Smooth muscle cell (in vitro differentiated cells): ENCODE measurements at regions not wholly inside any gene's neighbourhood (a gene's known extent, or its start where the extent isn't known, plus 50 kb on each side); places are given as distances from the start of the nearest gene placed in this dataset.

Source experiments
- DNase-seq: peaks from one replicate; lab custom pipeline; 2025; ENCODE audit not compliant: unreplicated experiment; lab: John Stamatoyannopoulos, UW
- H2AFZ ChIP-seq: fragments of 200-600 bp; sonication (generic); 2 replicates; pipeline ENCODE4 v1.6.0; 2016; ENCODE audit warnings: antibody characterized with exemption, low read depth, mild to moderate bottlenecking
- H3F3A ChIP-seq: fragments of 200-600 bp; sonication (generic); 2 replicates; pipeline ENCODE4 v1.6.0; 2017; ENCODE audit warnings: antibody characterized with exemption, low read depth
- H3K27ac ChIP-seq: fragments of 200-600 bp; sonication (generic); 2 replicates; pipeline ENCODE4 v1.5.1; 2016; ENCODE audit warnings: low read depth, mild to moderate bottlenecking
- H3K27me3 ChIP-seq: fragments of 200-600 bp; sonication (generic); 2 replicates; pipeline ENCODE4 v1.6.1; 2016; ENCODE audit warnings: low read depth, mild to moderate bottlenecking
- H3K36me3 ChIP-seq: fragments of 200-600 bp; sonication (generic); 2 replicates; pipeline ENCODE4 v1.5.1; 2016; ENCODE audit warnings: low read depth
- H3K4me1 ChIP-seq: fragments of 200-600 bp; sonication (generic); 2 replicates; pipeline ENCODE4 v1.5.1; 2016; ENCODE audit warnings: low read depth
- H3K4me2 ChIP-seq: fragments of 200-600 bp; sonication (generic); 2 replicates; pipeline ENCODE4 v1.6.0; 2016; ENCODE audit warnings: mild to moderate bottlenecking
- H3K4me3 ChIP-seq: fragments of 200-600 bp; sonication (generic); 2 replicates; pipeline ENCODE4 v1.5.1; 2016; ENCODE audit warnings: mild to moderate bottlenecking
- H3K79me2 ChIP-seq: fragments of 200-600 bp; sonication (generic); 2 replicates; pipeline ENCODE4 v1.6.0; 2016; ENCODE audit warnings: low read depth, mild to moderate bottlenecking
- H3K9ac ChIP-seq: fragments of 200-600 bp; sonication (generic); 2 replicates; pipeline ENCODE4 v1.6.0; 2016; ENCODE audit warnings: low read depth
- H3K9me3 ChIP-seq: fragments of 200-600 bp; sonication (generic); replicated peaks from 2 replicates; pipeline ENCODE4 v1.5.1; 2016; ENCODE audit warnings: low read depth
- H4K20me1 ChIP-seq: fragments of 200-600 bp; sonication (generic); 2 replicates; pipeline ENCODE4 v1.6.0; 2016; ENCODE audit warnings: low read depth
- WGBS: methylation state at CpG from one replicate; pipeline ENCODE4 v1.1.7; 2016; ENCODE audit warnings: low lambda C conversion rate; 5-methylcytosine and 5-hydroxymethylcytosine counted together
- TF ChIP-seq, protein P1 (sequence below): fragments of 200-600 bp; sonication (generic); IDR thresholded peaks from 2 replicates; pipeline ENCODE4 v1.5.1; 2017; ENCODE audit warnings: borderline replicate concordance, mild to moderate bottlenecking, antibody characterized with exemption; ENCODE audit not compliant: insufficient read depth, poor library complexity, severe bottlenecking

DNA sequence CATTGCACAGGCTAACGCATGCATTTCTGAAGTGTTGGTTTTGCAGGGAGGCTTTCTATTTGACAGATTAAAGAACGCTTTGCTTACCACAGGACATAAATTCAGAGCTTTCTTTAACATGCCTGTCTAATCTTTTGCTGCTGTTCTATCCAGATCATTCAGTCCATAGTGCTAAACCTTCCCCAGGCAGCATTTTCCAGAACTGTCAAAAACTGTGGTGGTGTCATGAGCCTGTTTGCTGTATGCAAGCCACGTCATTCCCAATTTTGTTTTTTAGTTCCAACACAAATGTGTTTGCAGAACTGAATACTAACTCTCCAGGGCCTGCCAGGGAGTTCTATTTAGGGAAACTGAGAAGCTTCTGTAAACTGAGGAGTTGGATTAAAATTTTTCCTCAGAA, 390.5 kb upstream of the LYPLAL1 start:
- no peaks in the 10 kb centered on the region for H3K4me1 ChIP-seq
- WGBS = 29% methylated on average over 3 of the region's 3 CpGs
- H3K36me3 ChIP-seq = no peaks in the 10 kb centered on the region
- H3K4me3 ChIP-seq = no peak overlapping the region
- no peak overlapping the region for H2AFZ ChIP-seq
- H3K27ac ChIP-seq = no peak overlapping the region
- H3K79me2 ChIP-seq = no peaks in the 10 kb centered on the region
- DNase-seq = no peak
- no peaks in the 10 kb centered on the region for H3K9me3 ChIP-seq
- TF ChIP-seq, protein P1, sequence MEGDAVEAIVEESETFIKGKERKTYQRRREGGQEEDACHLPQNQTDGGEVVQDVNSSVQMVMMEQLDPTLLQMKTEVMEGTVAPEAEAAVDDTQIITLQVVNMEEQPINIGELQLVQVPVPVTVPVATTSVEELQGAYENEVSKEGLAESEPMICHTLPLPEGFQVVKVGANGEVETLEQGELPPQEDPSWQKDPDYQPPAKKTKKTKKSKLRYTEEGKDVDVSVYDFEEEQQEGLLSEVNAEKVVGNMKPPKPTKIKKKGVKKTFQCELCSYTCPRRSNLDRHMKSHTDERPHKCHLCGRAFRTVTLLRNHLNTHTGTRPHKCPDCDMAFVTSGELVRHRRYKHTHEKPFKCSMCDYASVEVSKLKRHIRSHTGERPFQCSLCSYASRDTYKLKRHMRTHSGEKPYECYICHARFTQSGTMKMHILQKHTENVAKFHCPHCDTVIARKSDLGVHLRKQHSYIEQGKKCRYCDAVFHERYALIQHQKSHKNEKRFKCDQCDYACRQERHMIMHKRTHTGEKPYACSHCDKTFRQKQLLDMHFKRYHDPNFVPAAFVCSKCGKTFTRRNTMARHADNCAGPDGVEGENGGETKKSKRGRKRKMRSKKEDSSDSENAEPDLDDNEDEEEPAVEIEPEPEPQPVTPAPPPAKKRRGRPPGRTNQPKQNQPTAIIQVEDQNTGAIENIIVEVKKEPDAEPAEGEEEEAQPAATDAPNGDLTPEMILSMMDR = no peak
- no peak overlapping the region for H3K9ac ChIP-seq
- no peak overlapping the region for H3K4me2 ChIP-seq
- no peaks in the 10 kb centered on the region for H3F3A ChIP-seq
- no peaks in the 10 kb centered on the region for H3K27me3 ChIP-seq
- no peaks in the 10 kb centered on the region for H4K20me1 ChIP-seq

DNA sequence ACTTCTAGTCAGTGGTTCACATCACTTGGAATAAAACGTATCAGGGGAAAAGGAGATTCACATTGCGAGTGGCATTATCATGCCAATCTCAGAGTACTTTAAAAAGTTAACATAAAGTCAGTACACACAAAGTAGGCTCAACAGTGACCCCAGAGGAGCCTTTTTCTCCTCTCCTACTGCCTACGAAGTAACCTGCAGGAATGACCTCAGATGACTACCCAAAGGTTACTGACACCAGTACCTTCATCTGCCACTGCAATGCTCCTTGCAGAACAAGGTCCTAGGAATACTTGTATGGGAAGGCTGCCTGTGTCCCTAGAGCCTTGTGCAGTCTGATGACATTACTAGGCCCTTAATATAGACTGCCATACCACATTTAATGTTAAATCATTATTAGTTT, 389.8 kb upstream of the LYPLAL1 start:
- DNase-seq = no peak
- no peaks in the 10 kb centered on the region for H3F3A ChIP-seq
- no peak overlapping the region for H3K27ac ChIP-seq
- TF ChIP-seq, protein P1 = no peak
- no peak overlapping the region for H3K4me2 ChIP-seq
- H3K4me3 ChIP-seq = no peak overlapping the region
- H3K27me3 ChIP-seq = no peaks in the 10 kb centered on the region
- no peak overlapping the region for H2AFZ ChIP-seq
- H3K9me3 ChIP-seq = no peaks in the 10 kb centered on the region
- no peaks in the 10 kb centered on the region for H3K79me2 ChIP-seq
- H3K9ac ChIP-seq = no peak overlapping the region
- H3K36me3 ChIP-seq = no peaks in the 10 kb centered on the region
- no peaks in the 10 kb centered on the region for H3K4me1 ChIP-seq
- 64% methylated on average over 3 of the region's 3 CpGs for WGBS
- no peaks in the 10 kb centered on the region for H4K20me1 ChIP-seq

DNA sequence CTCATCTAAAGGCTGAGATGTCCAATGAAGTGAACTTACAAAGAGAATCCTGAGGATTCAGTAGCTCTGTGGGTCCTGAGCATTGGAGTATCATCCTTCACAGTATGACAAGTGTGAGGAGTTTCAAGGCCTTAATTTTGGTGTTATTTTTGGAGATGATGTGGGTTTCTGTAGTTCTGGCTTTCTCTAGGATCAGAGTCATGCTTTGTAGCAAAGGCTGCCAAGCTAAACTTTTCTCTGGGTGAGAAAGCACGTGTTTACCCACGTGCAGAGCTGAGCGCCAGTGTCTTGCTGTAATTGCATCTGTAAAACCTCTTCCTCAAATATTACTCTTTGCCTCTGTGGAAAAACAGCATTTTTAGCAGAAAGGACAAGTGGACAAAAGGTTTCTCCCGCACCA, 387.8 kb upstream of the LYPLAL1 start:
- no peaks in the 10 kb centered on the region for H3K4me1 ChIP-seq
- H3K27ac ChIP-seq = no peak overlapping the region
- H3F3A ChIP-seq = no peaks in the 10 kb centered on the region
- H4K20me1 ChIP-seq = no peaks in the 10 kb centered on the region
- TF ChIP-seq, protein P1 = no peak
- no peak for DNase-seq
- H3K4me2 ChIP-seq = no peak overlapping the region
- H2AFZ ChIP-seq = no peak overlapping the region
- WGBS = 86% methylated on average over 4 of the region's 4 CpGs
- H3K4me3 ChIP-seq = no peak overlapping the region
- H3K36me3 ChIP-seq = no peaks in the 10 kb centered on the region
- H3K9ac ChIP-seq = no peak overlapping the region
- H3K27me3 ChIP-seq = no peaks in the 10 kb centered on the region
- H3K9me3 ChIP-seq = no peaks in the 10 kb centered on the region
- H3K79me2 ChIP-seq = no peaks in the 10 kb centered on the region

DNA sequence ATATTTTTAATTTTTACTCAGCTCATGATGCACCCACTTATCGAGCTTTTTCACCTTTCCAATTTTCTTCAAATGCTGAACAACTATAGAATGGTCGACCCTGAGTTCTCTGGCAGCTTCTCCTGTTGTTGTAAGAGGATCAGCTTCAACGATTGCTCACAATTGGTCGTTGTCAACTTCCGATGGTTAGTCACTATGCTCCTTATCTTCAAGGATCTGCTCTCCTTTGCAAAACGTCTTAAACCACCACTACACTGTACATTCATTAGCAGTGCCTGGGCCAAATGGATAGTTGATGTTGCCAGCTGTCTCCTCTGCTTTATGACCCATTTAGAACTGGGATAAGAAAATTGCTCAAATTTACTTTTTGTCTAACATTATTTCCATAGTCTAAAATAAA, 385.9 kb upstream of the LYPLAL1 start:
- Histone ChIP-seq H3K27me3 (no peaks in the 10 kb centered on the region), H3K27ac (no peak overlapping the region), H3K9ac (no peak overlapping the region), H3K79me2 (no peaks in the 10 kb centered on the region), H3F3A (no peaks in the 10 kb centered on the region), H3K36me3 (no peaks in the 10 kb centered on the region), H3K4me2 (no peak overlapping the region), H3K4me1 (no peaks in the 10 kb centered on the region), H3K9me3 (no peaks in the 10 kb centered on the region), H3K4me3 (no peak overlapping the region), H2AFZ (no peak overlapping the region), H4K20me1 (no peaks in the 10 kb centered on the region)
- WGBS = 57% methylated on average over 6 of the region's 6 CpGs
- DNase-seq = no peak
- TF ChIP-seq, protein P1 = no peak
